NOMO-1 treated with DMSO at 0.1 percent for 48 hours (cell line): ENCODE measurements at regions not wholly inside any gene's neighbourhood (a gene's known extent, or its start where the extent isn't known, plus 50 kb on each side); places are given as distances from the start of the nearest gene placed in this dataset.
"Not testable (repeated sequence)": the region's sequence is repeated elsewhere in the genome, so short reads cannot be mapped to it uniquely, and the experiment has no call there.

Experiments
- DNase-seq: peaks from one replicate; lab custom pipeline; 2025; ENCODE audit not compliant: unreplicated experiment; lab: John Stamatoyannopoulos, UW

GRCh38 chr1:165147799-165148198, 208.7 kb downstream of the LMX1A start:
- DNase-seq, result no peak

GRCh38 chr1:165144757-165145397, 211.6 kb downstream of the LMX1A start:
- DNase-seq, result peak; percentile 8

- DNase-seq, result no peak
Measured at GRCh38 chr1:165143437-165144065, 213.0 kb downstream of the LMX1A start.

- DNase-seq, result peak; percentile 5
Measured at GRCh38 chr1:165138960-165139359, 217.6 kb downstream of the LMX1A start.

- DNase-seq, result no peak
Measured at GRCh38 chr1:165137551-165138316, 218.8 kb downstream of the LMX1A start.

GRCh38 chr1:165134431-165134830, 222.1 kb downstream of the LMX1A start:
- no peak for DNase-seq

GRCh38 chr1:165129568-165130164, 226.8 kb downstream of the LMX1A start:
- DNase-seq, result peak; percentile 42

GRCh38 chr1:165124772-165125171, 231.7 kb downstream of the LMX1A start:
- DNase-seq, result no peak

- no peak for DNase-seq
Measured at GRCh38 chr1:165119086-165119485, 237.4 kb downstream of the LMX1A start.

GRCh38 chr1:165117482-165117881, 239.0 kb downstream of the LMX1A start:
- DNase-seq, result no peak

- no peak for DNase-seq
Measured at GRCh38 chr1:165116732-165117131, 239.8 kb downstream of the LMX1A start.

GRCh38 chr1:165116171-165116570, 240.3 kb downstream of the LMX1A start:
- no peak for DNase-seq

- no peak for DNase-seq
Measured at GRCh38 chr1:165114889-165115285, 241.6 kb downstream of the LMX1A start.

GRCh38 chr1:165114022-165114888, 242.3 kb downstream of the LMX1A start:
- no peak for DNase-seq

- DNase-seq, result no peak
Measured at GRCh38 chr1:165112260-165112659, 244.3 kb downstream of the LMX1A start.

GRCh38 chr1:165109013-165109412, 247.5 kb downstream of the LMX1A start:
- no peak for DNase-seq

GRCh38 chr1:165092542-165093162, 263.9 kb downstream of the LMX1A start:
- not testable (repeated sequence) for DNase-seq

GRCh38 chr1:165080253-165080896, 276.1 kb downstream of the LMX1A start:
- DNase-seq, result no peak

GRCh38 chr1:165078391-165078790, 278.1 kb downstream of the LMX1A start:
- no peak for DNase-seq
